ENCODE measurements at regions not wholly inside any gene's neighbourhood (a gene's known extent, or its start where the extent isn't known, plus 50 kb on each side); places are given as distances from the start of the nearest gene placed in this dataset.
A peak's percentile ranks its signal among the peaks of the same experiment; 100 is the strongest.

- Mint-ChIP-seq H3K9me3 (no peaks in the 10 kb centered on the region), H3K27ac (no peak overlapping the region), H3K36me3 (no peaks in the 10 kb centered on the region), H3K4me3 (no peak overlapping the region), H3K27me3 (peaks cover 0 to 9% (median 0%) of the 10 kb centered on the region in 5 donors), H3K4me1 (no peaks in the 10 kb centered on the region)
- no peak for ATAC-seq
- POLR2A ChIA-PET = no interaction called here
- no peak for DNase-seq
These were observed 1241.5 kb downstream of the BRD1 start for GRCh38 chr22:48585916-48586798.

GRCh38 chr22:48584170-48584569, 1243.5 kb downstream of the BRD1 start:
- Mint-ChIP-seq H3K4me3 (no peak overlapping the region), H3K9me3 (no peaks in the 10 kb centered on the region), H3K4me1 (peaks cover 0 to 2% (median 0%) of the 10 kb centered on the region in 4 donors), H3K36me3 (no peaks in the 10 kb centered on the region), H3K27ac (no peak overlapping the region), H3K27me3 (peaks cover 0 to 4% (median 0%) of the 10 kb centered on the region in 5 donors)
- ATAC-seq (no peak), DNase-seq (no peak)
- POLR2A ChIA-PET = no interaction called here

- H3K36me3 Mint-ChIP-seq = no peaks in the 10 kb centered on the region
- H3K27ac Mint-ChIP-seq = no peak overlapping the region
- peaks cover 0 to 2% (median 2%) of the 10 kb centered on the region in 4 donors for H3K4me1 Mint-ChIP-seq
- no peak overlapping the region for H3K4me3 Mint-ChIP-seq
- no peaks in the 10 kb centered on the region for H3K9me3 Mint-ChIP-seq
- ATAC-seq (no peak), DNase-seq (peak in 1 of 10 donors; percentile 49)
- H3K27me3 Mint-ChIP-seq = peaks cover 4 to 25% (median 16%) of the 10 kb centered on the region in 5 donors
- POLR2A ChIA-PET = no interaction called here
These were observed 1245.7 kb downstream of the BRD1 start for GRCh38 chr22:48581796-48582469.

- Mint-ChIP-seq H3K27ac (no peak overlapping the region), H3K4me3 (no peak overlapping the region), H3K9me3 (no peaks in the 10 kb centered on the region), H3K4me1 (peaks cover 0 to 2% (median 2%) of the 10 kb centered on the region in 4 donors), H3K27me3 (peaks cover 4 to 25% (median 16%) of the 10 kb centered on the region in 5 donors), H3K36me3 (no peaks in the 10 kb centered on the region)
- POLR2A ChIA-PET = no interaction called here
- DNase-seq (no peak), ATAC-seq (no peak)
These were observed 1246.4 kb downstream of the BRD1 start for GRCh38 chr22:48581205-48581766.

- Mint-ChIP-seq H3K9me3 (no peaks in the 10 kb centered on the region), H3K27me3 (peaks cover 4 to 25% (median 16%) of the 10 kb centered on the region in 5 donors), H3K4me3 (no peak overlapping the region), H3K36me3 (no peaks in the 10 kb centered on the region), H3K4me1 (peaks cover 0 to 2% (median 2%) of the 10 kb centered on the region in 4 donors), H3K27ac (peak overlapping the region in 2 of 10 donors; percentile 40 to 53)
- no peak for DNase-seq
- POLR2A ChIA-PET = no interaction called here
- ATAC-seq = no peak
These were observed 1247.1 kb downstream of the BRD1 start for GRCh38 chr22:48580481-48580970.

- H3K36me3 Mint-ChIP-seq = no peaks in the 10 kb centered on the region
- no peak overlapping the region for H3K4me3 Mint-ChIP-seq
- POLR2A ChIA-PET = no interaction called here
- H3K4me1 Mint-ChIP-seq = peaks cover 0 to 2% (median 2%) of the 10 kb centered on the region in 4 donors
- H3K9me3 Mint-ChIP-seq = no peaks in the 10 kb centered on the region
- no peak overlapping the region for H3K27ac Mint-ChIP-seq
- ATAC-seq = no peak
- H3K27me3 Mint-ChIP-seq = peaks cover 4 to 27% (median 16%) of the 10 kb centered on the region in 5 donors
- no peak for DNase-seq
These were observed 1247.8 kb downstream of the BRD1 start for GRCh38 chr22:48579928-48580309.

GRCh38 chr22:48579043-48579927, 1248.4 kb downstream of the BRD1 start:
- Mint-ChIP-seq H3K9me3 (no peaks in the 10 kb centered on the region), H3K27me3 (peaks cover 7 to 33% (median 21%) of the 10 kb centered on the region in 5 donors), H3K4me1 (peaks cover 0 to 6% (median 2%) of the 10 kb centered on the region in 4 donors), H3K27ac (no peak overlapping the region), H3K36me3 (no peaks in the 10 kb centered on the region), H3K4me3 (no peak overlapping the region)
- DNase-seq = no peak
- POLR2A ChIA-PET = no interaction called here
- no peak for ATAC-seq

- DNase-seq = no peak
- Mint-ChIP-seq H3K4me3 (peak overlapping the region in 5 of 10 donors; percentile 34 to 56 (median 39)), H3K36me3 (no peaks in the 10 kb centered on the region), H3K27ac (no peak overlapping the region), H3K27me3 (peaks cover 11 to 42% (median 30%) of the 10 kb centered on the region in 5 donors), H3K4me1 (peaks cover 0 to 6% (median 2%) of the 10 kb centered on the region in 4 donors), H3K9me3 (no peaks in the 10 kb centered on the region)
- POLR2A ChIA-PET = no interaction called here
- no peak for ATAC-seq
These were observed 1249.3 kb downstream of the BRD1 start for GRCh38 chr22:48578138-48579042.

GRCh38 chr22:48577691-48578090, 1250.0 kb downstream of the BRD1 start:
- peaks cover 11 to 47% (median 33%) of the 10 kb centered on the region in 5 donors for H3K27me3 Mint-ChIP-seq
- H3K4me1 Mint-ChIP-seq = peaks cover 0 to 6% (median 2%) of the 10 kb centered on the region in 4 donors
- no peaks in the 10 kb centered on the region for H3K36me3 Mint-ChIP-seq
- DNase-seq (no peak), ATAC-seq (no peak)
- POLR2A ChIA-PET = no interaction called here
- peak overlapping the region in 4 of 10 donors; percentile 26 to 56 (median 34) for H3K4me3 Mint-ChIP-seq
- H3K27ac Mint-ChIP-seq = no peak overlapping the region
- peaks cover 0 to 1% (median 0%) of the 10 kb centered on the region in 9 donors for H3K9me3 Mint-ChIP-seq

- ATAC-seq = no peak
- peaks cover 0 to 5% (median 3%) of the 10 kb centered on the region in 9 donors for H3K9me3 Mint-ChIP-seq
- H3K27ac Mint-ChIP-seq = no peak overlapping the region
- H3K4me3 Mint-ChIP-seq = peak overlapping the region in 5 of 10 donors; percentile 29 to 35 (median 33)
- H3K36me3 Mint-ChIP-seq = peaks cover 0 to 5% (median 1%) of the 10 kb centered on the region in 3 donors
- H3K27me3 Mint-ChIP-seq = peaks cover 11 to 52% (median 36%) of the 10 kb centered on the region in 5 donors
- no peak for DNase-seq
- H3K4me1 Mint-ChIP-seq = peaks cover 0 to 6% (median 2%) of the 10 kb centered on the region in 4 donors
- POLR2A ChIA-PET = no interaction called here
These were observed 1250.5 kb downstream of the BRD1 start for GRCh38 chr22:48577014-48577690.

Measured in naive thymus-derived CD8-positive, alpha-beta T cell (primary cell).